A549 (cell line): ENCODE measurements at regions not wholly inside any gene's neighbourhood (a gene's known extent, or its start where the extent isn't known, plus 50 kb on each side); places are given as distances from the start of the nearest gene placed in this dataset.

Experiments
- ATAC-seq, 2 experiments: fragments of 200-7000 bp in 1 of 2; fragments of >200 bp in 1 of 2; cut with Nextera tagmentation in 1 of 2; cut with Tn5 transposase in 1 of 2; 3 replicates each; pipeline versions ENCODE4 v1.8.0 to v1.9.1; 2018 to 2020; ENCODE audit warnings: mild to moderate bottlenecking in 1 of 2, moderate library complexity in 1 of 2
- CTCF ChIA-PET: fragments of 300-600 bp; sonication (Branson Sonifier 250); formaldehyde crosslinking; extraction: SDS; loops from one replicate; lab custom pipeline; 2021; ENCODE audit warnings: antibody characterized with exemption, inconsistent platforms; lab: Yijun Ruan, JAX
- POLR2A ChIA-PET: fragments of 350-600 bp; formaldehyde crosslinking; extraction: SDS; loops from one replicate; lab custom pipeline; 2021; ENCODE audit warnings: antibody characterized with exemption, inconsistent platforms; lab: Yijun Ruan, JAX
- DNase-seq, 2 experiments: peaks; one replicate each; pipeline versions ENCODE4 v3.0.0 to v3.0.0-alpha.2; 2011 to 2016; ENCODE audit warnings: low read depth in 1 of 2, low spot score in 1 of 2
- FAIRE-seq: peaks from 2 replicates; lab custom pipeline; 2011; peaks lifted over from hg19 to GRCh38; lab: Jason Lieb, UNC
- H3K27ac ChIP-seq, 2 experiments: fragments of >200 bp; sonication (Bioruptor Twin); formaldehyde crosslinking; 3 replicates each; pipeline ENCODE4 v1.5.1; 2016 to 2017
- H3K4me1 ChIP-seq: fragments of >200 bp; sonication (Bioruptor Twin); formaldehyde crosslinking; 3 replicates; pipeline ENCODE4 v1.6.1; 2016
- H3K4me2 ChIP-seq: fragments of >200 bp; sonication (Bioruptor Twin); formaldehyde crosslinking; 3 replicates; pipeline ENCODE4 v1.6.1; 2016
- H3K4me3 ChIP-seq: fragments of >200 bp; sonication (Bioruptor Twin); formaldehyde crosslinking; 3 replicates; pipeline ENCODE4 v1.5.1; 2016
- H3K9me3 ChIP-seq: fragments of >200 bp; sonication (Bioruptor Twin); formaldehyde crosslinking; 3 replicates; pipeline ENCODE4 v1.6.1; 2016
- BHLHE40 ChIP-seq: IDR thresholded peaks from 2 replicates; pipeline ENCODE4 v1.6.1; 2012; ENCODE audit warnings: low read depth, low read length, inconsistent platforms
- CBX8 ChIP-seq: fragments of 200-600 bp; sonication (generic); IDR thresholded peaks from 2 replicates; pipeline ENCODE4 v1.6.1; 2016
- CHD2 ChIP-seq: fragments of 150-350 bp; IDR thresholded peaks from 2 replicates; pipeline ENCODE4 v1.6.1; 2014; ENCODE audit warnings: low read length; ENCODE audit not compliant: partially characterized antibody
- EP300 ChIP-seq, 2 experiments: fragments of >200 bp; sonication (Bioruptor Twin); formaldehyde crosslinking; IDR thresholded peaks; 2 replicates in 1 of 2; 3 replicates in 1 of 2; pipeline ENCODE4 v1.6.1; 2016 to 2017
- ESRRA ChIP-seq: fragments of 150-350 bp; IDR thresholded peaks from 2 replicates; pipeline ENCODE4 v1.6.1; 2014; ENCODE audit warnings: mild to moderate bottlenecking, low read length, borderline replicate concordance
- HEYL ChIP-seq: fragments of 250-450 bp; sonication (Bioruptor Pico); IDR thresholded peaks from 2 replicates; pipeline ENCODE4 v1.8.0; 2021; ENCODE audit warnings: mild to moderate bottlenecking, moderate library complexity
- HOXB5 ChIP-seq: fragments of 250-450 bp; sonication (Bioruptor Pico); IDR thresholded peaks from 2 replicates; pipeline ENCODE4 v1.5.0; 2020; ENCODE audit warnings: mild to moderate bottlenecking, moderate library complexity
- JUN ChIP-seq, 2 experiments: fragments of >200 bp; sonication (Bioruptor Twin); formaldehyde crosslinking; IDR thresholded peaks; 2 replicates in 1 of 2; 3 replicates in 1 of 2; pipeline ENCODE4 v1.6.1; 2016 to 2017
- MAX ChIP-seq: IDR thresholded peaks from 2 replicates; pipeline ENCODE4 v1.6.1; 2012
- MAZ ChIP-seq: fragments of 150-350 bp; IDR thresholded peaks from 2 replicates; pipeline ENCODE4 v1.6.1; 2014; ENCODE audit warnings: antibody characterized with exemption, low read depth, low read length, borderline replicate concordance
- MYC ChIP-seq: IDR thresholded peaks from 2 replicates; pipeline ENCODE4 v1.6.1; 2012; ENCODE audit warnings: mild to moderate bottlenecking, inconsistent platforms, low read length, improper control_type of control experiment, borderline replicate concordance
- PBX3 ChIP-seq: IDR thresholded peaks from 2 replicates; pipeline ENCODE4 v1.6.1; 2012
- RARB ChIP-seq: fragments of 250-450 bp; sonication (Bioruptor Pico); IDR thresholded peaks from 2 replicates; pipeline ENCODE4 v1.8.0; 2021; ENCODE audit warnings: mild to moderate bottlenecking, moderate library complexity
- RCOR1 ChIP-seq: fragments of 150-350 bp; IDR thresholded peaks from 2 replicates; pipeline ENCODE4 v1.6.1; 2014; ENCODE audit warnings: antibody characterized with exemption, low read length, low read depth
- SREBF2 ChIP-seq: fragments of 450-650 bp; IDR thresholded peaks from 2 replicates; pipeline ENCODE4 v1.6.1; 2014; ENCODE audit warnings: mild to moderate bottlenecking, moderate library complexity
- ZC3H11A ChIP-seq: fragments of 450-650 bp; IDR thresholded peaks from 2 replicates; pipeline ENCODE4 v1.6.1; 2014; ENCODE audit warnings: antibody characterized with exemption, mild to moderate bottlenecking
- ZSCAN20 ChIP-seq: fragments of 250-450 bp; sonication (Bioruptor Pico); IDR thresholded peaks from 2 replicates; pipeline ENCODE4 v1.8.0; 2022; ENCODE audit warnings: mild to moderate bottlenecking, moderate library complexity
- WGBS: methylation state at CpG from one replicate; pipeline ENCODE4 v1.1.6; 2017; ENCODE audit errors: missing lambda C conversion rate; 5-methylcytosine and 5-hydroxymethylcytosine counted together
- TF ChIP-seq, protein P1 (sequence below): fragments of 450-650 bp; IDR thresholded peaks from 2 replicates; pipeline ENCODE4 v1.6.1; 2014; ENCODE audit warnings: antibody characterized with exemption
- TF ChIP-seq, protein P2 (sequence below): fragments of >200 bp; sonication (Bioruptor Twin); formaldehyde crosslinking; IDR thresholded peaks from 2 replicates; pipeline ENCODE4 v1.6.1; 2016
- TF ChIP-seq, protein P3 (sequence below): fragments of 150-350 bp; IDR thresholded peaks from 2 replicates; pipeline ENCODE4 v1.6.1; 2014; ENCODE audit warnings: low read depth, mild to moderate bottlenecking, low read length
- TF ChIP-seq, protein P4 (sequence below): fragments of 250-450 bp; sonication (Bioruptor Pico); IDR thresholded peaks from 2 replicates; pipeline ENCODE4 v1.5.0; 2020; ENCODE audit warnings: low read depth, mild to moderate bottlenecking, moderate library complexity

- no peak for FAIRE-seq
- POLR2A ChIA-PET, result no interaction called here
- no peak for ATAC-seq
Measured at GRCh38 chr2:866887-867286, 83.8 kb upstream of the SNTG2 start.

DNA sequence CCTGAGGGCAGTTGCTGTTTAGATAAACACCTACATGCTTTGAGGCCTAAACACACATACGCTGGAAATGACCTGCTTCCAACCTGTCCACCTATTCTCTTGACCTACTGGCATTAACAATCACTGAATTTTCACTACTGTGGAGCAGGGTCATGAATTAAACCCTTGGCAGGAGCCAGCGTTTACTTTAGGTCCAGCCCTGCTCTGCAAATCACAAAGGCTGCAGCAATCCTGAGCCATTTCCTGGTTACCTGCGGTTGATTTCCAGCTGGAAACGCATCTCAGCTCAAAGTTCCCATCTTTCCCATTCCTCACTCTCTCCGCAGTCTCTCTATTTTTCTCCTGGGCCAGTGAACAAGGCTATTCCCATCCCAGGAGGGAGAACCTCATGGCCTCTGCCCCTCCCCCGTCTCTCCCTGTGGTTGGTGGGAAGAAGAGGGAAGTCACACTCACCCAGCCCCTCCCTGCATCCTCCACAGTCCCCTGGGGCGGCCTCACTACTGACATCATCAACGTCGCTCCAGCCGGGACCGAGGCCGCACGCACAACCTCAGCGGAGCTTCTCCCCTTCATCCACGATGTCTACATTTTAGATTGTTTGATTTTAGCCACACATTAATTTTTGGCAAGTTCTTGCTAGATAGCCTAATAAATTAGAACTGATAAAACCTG, 84.5 kb upstream of the SNTG2 start:
- TF ChIP-seq, protein P1, sequence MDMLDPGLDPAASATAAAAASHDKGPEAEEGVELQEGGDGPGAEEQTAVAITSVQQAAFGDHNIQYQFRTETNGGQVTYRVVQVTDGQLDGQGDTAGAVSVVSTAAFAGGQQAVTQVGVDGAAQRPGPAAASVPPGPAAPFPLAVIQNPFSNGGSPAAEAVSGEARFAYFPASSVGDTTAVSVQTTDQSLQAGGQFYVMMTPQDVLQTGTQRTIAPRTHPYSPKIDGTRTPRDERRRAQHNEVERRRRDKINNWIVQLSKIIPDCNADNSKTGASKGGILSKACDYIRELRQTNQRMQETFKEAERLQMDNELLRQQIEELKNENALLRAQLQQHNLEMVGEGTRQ, result no peak
- TF ChIP-seq MAX, result no peak
- TF ChIP-seq EP300 (IDR thresholded peaks at IDR 0.05), result no peak
- no peak overlapping the region for H3K4me2 ChIP-seq
- H3K9me3 ChIP-seq, result no peaks in the 10 kb centered on the region
- H3K4me3 ChIP-seq, result no peak overlapping the region
- 56% methylated on average over 15 of the region's 15 CpGs for WGBS
- no peak for FAIRE-seq
- CTCF ChIA-PET, result interaction anchor here (1.8 kb wide), 1 partner anchor 41 kb away, joined by 3 read pairs; no protein-coding TSS in a partner anchor
- no peak for ATAC-seq
- H3K4me1 ChIP-seq, result no peaks in the 10 kb centered on the region
- H3K27ac ChIP-seq, result no peak overlapping the region
- POLR2A ChIA-PET, result no interaction called here
- no peak for DNase-seq

More at GRCh38 chr2:866887-867286, 83.8 kb upstream of the SNTG2 start:
- WGBS, result 37% methylated on average over 6 of the region's 6 CpGs
- Histone ChIP-seq H3K4me1 (no peaks in the 10 kb centered on the region), H3K4me2 (no peak overlapping the region), H3K27ac (no peak overlapping the region), H3K9me3 (no peaks in the 10 kb centered on the region), H3K4me3 (no peak overlapping the region)
- TF ChIP-seq MYC (no peak), RCOR1 (no peak), PBX3 (no peak), RARB (CRISPR knock-in tag) (no peak), JUN (IDR thresholded peaks at IDR 0.05) (no peak), ZC3H11A (no peak), MAZ (no peak), MAX (no peak), HEYL (CRISPR knock-in tag) (no peak), ZSCAN20 (CRISPR knock-in tag) (no peak), ESRRA (no peak), BHLHE40 (no peak), HOXB5 (CRISPR knock-in tag) (no peak), SREBF2 (no peak), CHD2 (no peak), CBX8 (no peak)
- TF ChIP-seq, protein P1, result no peak
- TF ChIP-seq, protein P2, sequence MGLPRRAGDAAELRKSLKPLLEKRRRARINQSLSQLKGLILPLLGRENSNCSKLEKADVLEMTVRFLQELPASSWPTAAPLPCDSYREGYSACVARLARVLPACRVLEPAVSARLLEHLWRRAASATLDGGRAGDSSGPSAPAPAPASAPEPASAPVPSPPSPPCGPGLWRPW, result no peak
- TF ChIP-seq, protein P3, sequence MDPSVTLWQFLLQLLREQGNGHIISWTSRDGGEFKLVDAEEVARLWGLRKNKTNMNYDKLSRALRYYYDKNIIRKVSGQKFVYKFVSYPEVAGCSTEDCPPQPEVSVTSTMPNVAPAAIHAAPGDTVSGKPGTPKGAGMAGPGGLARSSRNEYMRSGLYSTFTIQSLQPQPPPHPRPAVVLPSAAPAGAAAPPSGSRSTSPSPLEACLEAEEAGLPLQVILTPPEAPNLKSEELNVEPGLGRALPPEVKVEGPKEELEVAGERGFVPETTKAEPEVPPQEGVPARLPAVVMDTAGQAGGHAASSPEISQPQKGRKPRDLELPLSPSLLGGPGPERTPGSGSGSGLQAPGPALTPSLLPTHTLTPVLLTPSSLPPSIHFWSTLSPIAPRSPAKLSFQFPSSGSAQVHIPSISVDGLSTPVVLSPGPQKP, result no peak
- TF ChIP-seq, protein P4, sequence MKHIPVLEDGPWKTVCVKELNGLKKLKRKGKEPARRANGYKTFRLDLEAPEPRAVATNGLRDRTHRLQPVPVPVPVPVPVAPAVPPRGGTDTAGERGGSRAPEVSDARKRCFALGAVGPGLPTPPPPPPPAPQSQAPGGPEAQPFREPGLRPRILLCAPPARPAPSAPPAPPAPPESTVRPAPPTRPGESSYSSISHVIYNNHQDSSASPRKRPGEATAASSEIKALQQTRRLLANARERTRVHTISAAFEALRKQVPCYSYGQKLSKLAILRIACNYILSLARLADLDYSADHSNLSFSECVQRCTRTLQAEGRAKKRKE (CRISPR knock-in tag), result no peak
- CTCF ChIA-PET, result interaction anchor here (0.8 to 1.8 kb wide), 2 partner anchors 9 to 41 kb away, joined by 3 read pairs; no protein-coding TSS in a partner anchor
- DNase-seq, result no peak
